ENCODE measurements at regions not wholly inside any gene's neighbourhood (a gene's known extent, or its start where the extent isn't known, plus 50 kb on each side); places are given as distances from the start of the nearest gene placed in this dataset.

- Histone ChIP-seq H3K4me1 (ENCODE audit: insufficient read depth) (peaks cover 2% of the 10 kb centered on the region), H3K27ac (no peak overlapping the region), H3K9me3 (no peaks in the 10 kb centered on the region), H3K36me3 (no peaks in the 10 kb centered on the region), H3K27me3 (no peaks in the 10 kb centered on the region), H3K4me3 (no peak overlapping the region)
- intact Hi-C loops (cut with DNase I) = no loop called here
- no peak for TF ChIP-seq CTCF (IDR thresholded peaks at IDR 0.05)
- TF ChIP-seq EP300 (IDR thresholded peaks at IDR 0.05) = no peak
- no peak for TF ChIP-seq POLR2A (IDR thresholded peaks at IDR 0.05)
- 62 to 68% (median 67%) methylated on average over 32 of the region's 32 CpGs for WGBS, 3 donors
- DNase-seq = peak in 3 of 5 donors; percentile 24 to 47 (median 44)
Observed at GRCh38 chr18:76610933-76611749, 116.1 kb upstream of the ZNF516 start.

DNA sequence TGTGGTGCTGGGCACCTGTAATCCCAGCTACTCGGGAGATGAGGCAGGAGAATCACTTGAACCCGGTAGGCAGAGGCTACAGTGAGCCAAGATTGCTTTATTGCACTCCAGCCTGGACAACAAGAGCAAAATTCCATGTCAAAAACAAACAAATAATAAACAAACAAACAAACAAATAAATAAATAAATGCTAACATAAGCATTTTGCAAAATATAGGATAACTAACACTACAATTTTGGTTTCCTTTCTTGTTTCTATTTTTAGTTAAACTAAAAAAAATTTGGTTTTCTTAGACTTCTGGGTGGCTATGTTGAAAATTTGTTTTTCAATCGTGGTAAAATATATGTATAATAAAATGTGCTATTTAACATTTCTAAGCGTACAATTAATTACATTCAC, 115.0 kb upstream of the ZNF516 start:
- H3K36me3 ChIP-seq = no peaks in the 10 kb centered on the region
- 92 to 95% (median 94%) methylated on average over 4 of the region's 4 CpGs for whole genome bisulfite sequencing, 3 donors
- H3K4me3 ChIP-seq = no peak overlapping the region
- TF ChIP-seq EP300 (IDR thresholded peaks at IDR 0.05) (no peak), CTCF (IDR thresholded peaks at IDR 0.05) (no peak), POLR2A (IDR thresholded peaks at IDR 0.05) (no peak)
- peaks cover 2% of the 10 kb centered on the region for H3K4me1 ChIP-seq (ENCODE audit: insufficient read depth)
- no peak overlapping the region for H3K27ac ChIP-seq
- intact Hi-C loops (cut with DNase I) = no loop called here
- no peaks in the 10 kb centered on the region for H3K9me3 ChIP-seq
- no peak for DNase-seq
- no peaks in the 10 kb centered on the region for H3K27me3 ChIP-seq

DNA sequence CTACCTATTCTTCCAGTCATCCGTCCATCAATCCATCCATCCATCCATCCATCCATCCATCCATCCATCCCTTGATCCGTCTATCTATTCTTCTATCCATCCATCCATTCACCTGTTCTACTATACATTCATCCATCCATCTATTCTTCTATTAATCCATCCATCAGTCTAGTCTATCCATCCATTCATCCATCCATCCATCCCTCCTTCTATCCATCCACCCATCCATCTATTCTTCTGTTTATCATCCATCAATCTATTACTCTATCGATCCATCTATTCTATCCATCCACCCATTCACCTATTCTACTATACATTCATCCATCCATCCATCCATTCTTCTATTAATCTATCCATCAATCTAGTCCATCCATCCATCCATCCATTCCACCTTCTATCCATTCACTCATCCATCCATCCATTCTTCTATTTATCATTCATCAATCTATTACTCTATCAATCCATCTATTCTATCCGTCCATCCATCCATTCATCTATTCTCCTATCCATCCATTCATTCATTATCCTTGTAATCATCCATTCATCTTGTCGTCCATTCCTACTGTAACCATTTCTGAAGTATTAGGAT, 110.4 kb upstream of the ZNF516 start:
- TF ChIP-seq CTCF (IDR thresholded peaks at IDR 0.05) = no peak
- no peak for TF ChIP-seq POLR2A (IDR thresholded peaks at IDR 0.05)
- no peak for TF ChIP-seq EP300 (IDR thresholded peaks at IDR 0.05)
- WGBS, 3 donors = 89 to 93% (median 92%) methylated on average over 5 of the region's 5 CpGs

DNA sequence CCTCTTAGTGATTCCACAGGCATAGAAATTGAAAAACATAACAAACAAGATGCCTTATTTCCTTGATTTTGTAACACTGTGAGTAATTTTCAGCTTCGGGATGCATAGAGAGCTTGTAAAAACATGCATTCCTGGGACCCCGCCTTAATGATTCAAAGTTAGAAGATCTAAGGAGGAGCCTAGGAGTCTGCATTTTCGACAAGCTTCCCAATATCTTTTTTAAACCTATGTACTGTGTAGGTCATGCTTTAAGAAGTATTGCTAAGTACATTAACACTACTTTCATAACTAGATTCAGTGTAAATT, 109.8 kb upstream of the ZNF516 start:
- no peak for TF ChIP-seq EP300 (IDR thresholded peaks at IDR 0.05)
- no peak for TF ChIP-seq CTCF (IDR thresholded peaks at IDR 0.05)
- DNase-seq = no peak
- H3K27me3 ChIP-seq = no peaks in the 10 kb centered on the region
- intact Hi-C loops (cut with DNase I) = no loop called here
- H3K27ac ChIP-seq = no peak overlapping the region
- WGBS, 3 donors = 71 to 80% (median 72%) methylated on average over 3 of the region's 3 CpGs
- no peaks in the 10 kb centered on the region for H3K36me3 ChIP-seq
- no peaks in the 10 kb centered on the region for H3K4me1 ChIP-seq (ENCODE audit: insufficient read depth)
- no peaks in the 10 kb centered on the region for H3K9me3 ChIP-seq
- H3K4me3 ChIP-seq = no peak overlapping the region

More for the DNA sequence above, 110.4 kb upstream of the ZNF516 start:
- intact Hi-C loops (cut with DNase I) = no loop called here
- no peak for DNase-seq
- Histone ChIP-seq H3K4me1 (ENCODE audit: insufficient read depth) (no peaks in the 10 kb centered on the region), H3K36me3 (no peaks in the 10 kb centered on the region), H3K27me3 (no peaks in the 10 kb centered on the region), H3K4me3 (no peak overlapping the region), H3K9me3 (no peaks in the 10 kb centered on the region), H3K27ac (no peak overlapping the region)
